ENCODE measurements at regions not wholly inside any gene's neighbourhood (a gene's known extent, or its start where the extent isn't known, plus 50 kb on each side); places are given as distances from the start of the nearest gene placed in this dataset.

- TF ChIP-seq EZH2 (conservative IDR thresholded peaks at IDR 0.05; ENCODE audit: low read depth, low read length) (no peak), TAF15 (IDR thresholded peaks at IDR 0.05; ENCODE audit: low read depth, low read length, poor library complexity, severe bottlenecking) (no peak)
- TF ChIP-seq, protein P1, sequence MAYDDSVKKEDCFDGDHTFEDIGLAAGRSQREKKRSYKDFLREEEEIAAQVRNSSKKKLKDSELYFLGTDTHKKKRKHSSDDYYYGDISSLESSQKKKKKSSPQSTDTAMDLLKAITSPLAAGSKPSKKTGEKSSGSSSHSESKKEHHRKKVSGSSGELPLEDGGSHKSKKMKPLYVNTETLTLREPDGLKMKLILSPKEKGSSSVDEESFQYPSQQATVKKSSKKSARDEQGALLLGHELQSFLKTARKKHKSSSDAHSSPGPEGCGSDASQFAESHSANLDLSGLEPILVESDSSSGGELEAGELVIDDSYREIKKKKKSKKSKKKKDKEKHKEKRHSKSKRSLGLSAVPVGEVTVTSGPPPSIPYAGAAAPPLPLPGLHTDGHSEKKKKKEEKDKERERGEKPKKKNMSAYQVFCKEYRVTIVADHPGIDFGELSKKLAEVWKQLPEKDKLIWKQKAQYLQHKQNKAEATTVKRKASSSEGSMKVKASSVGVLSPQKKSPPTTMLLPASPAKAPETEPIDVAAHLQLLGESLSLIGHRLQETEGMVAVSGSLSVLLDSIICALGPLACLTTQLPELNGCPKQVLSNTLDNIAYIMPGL (CRISPR knock-in tag; IDR thresholded peaks at IDR 0.05; ENCODE audit: borderline replicate concordance in 1 of 2, low read depth in 1 of 2) = no peak
These were observed 421.0 kb upstream of the TSHZ3 start for GRCh38 chr19:31770223-31770622.

Data from HepG2 (cell line).